HEK293 (cell line): ENCODE measurements at regions not wholly inside any gene's neighbourhood (a gene's known extent, or its start where the extent isn't known, plus 50 kb on each side); places are given as distances from the start of the nearest gene placed in this dataset.

Experiments
- CTCF ChIP-seq: fragments of 450-650 bp; formaldehyde crosslinking; IDR thresholded peaks from 2 replicates; pipeline ENCODE4 v1.5.1; 2016; ENCODE audit warnings: missing biosample characterization, missing genetic modification characterization
- REST ChIP-seq: fragments of 450-650 bp; formaldehyde crosslinking; IDR thresholded peaks from 2 replicates; pipeline ENCODE4 v1.5.1; 2016; ENCODE audit warnings: missing biosample characterization, missing genetic modification characterization
- ZBTB26 ChIP-seq: fragments of 450-650 bp; formaldehyde crosslinking; optimal IDR thresholded peaks from 2 replicates; pipeline ENCODE3; 2016; ENCODE audit warnings: missing biosample characterization, mild to moderate bottlenecking, missing genetic modification characterization
- ZEB2 ChIP-seq: fragments of 450-650 bp; formaldehyde crosslinking; IDR thresholded peaks from 2 replicates; pipeline ENCODE4 v1.5.1; 2016; ENCODE audit warnings: missing biosample characterization, missing genetic modification characterization
- ZNF488 ChIP-seq: fragments of 450-650 bp; formaldehyde crosslinking; IDR thresholded peaks from 2 replicates; pipeline ENCODE4 v1.5.1; 2016; ENCODE audit warnings: missing biosample characterization, missing genetic modification characterization
- ZNF660 ChIP-seq: fragments of 450-650 bp; IDR thresholded peaks from 2 replicates; pipeline ENCODE4 v1.5.1; 2018; ENCODE audit warnings: missing biosample characterization, mild to moderate bottlenecking, missing genetic modification characterization

GRCh38 chr9:87346061-87346665 is 151.5 kb upstream of the DAPK1 start:
- TF ChIP-seq CTCF (tag by site-specific recombination), result no peak
- TF ChIP-seq REST (tag by site-specific recombination), result no peak
- TF ChIP-seq ZNF488 (tag by site-specific recombination), result no peak
- TF ChIP-seq ZNF660 (tag by site-specific recombination), result no peak
- no peak for TF ChIP-seq ZBTB26 (tag by site-specific recombination)
- TF ChIP-seq ZEB2 (tag by site-specific recombination), result no peak
